GM12878 (cell line): ENCODE measurements at regions not wholly inside any gene's neighbourhood (a gene's known extent, or its start where the extent isn't known, plus 50 kb on each side); places are given as distances from the start of the nearest gene placed in this dataset.

Source experiments
- NRF1 ChIP-seq: conservative IDR thresholded peaks from 2 replicates; pipeline ENCODE4 v1.6.1; 2011; ENCODE audit warnings: mild to moderate bottlenecking, low read depth, low read length, improper control_type of control experiment
- ZNF24 ChIP-seq: fragments of 450-650 bp; IDR thresholded peaks from 2 replicates; pipeline ENCODE4 v1.6.1; 2017; ENCODE audit warnings: antibody characterized with exemption, mild to moderate bottlenecking

DNA sequence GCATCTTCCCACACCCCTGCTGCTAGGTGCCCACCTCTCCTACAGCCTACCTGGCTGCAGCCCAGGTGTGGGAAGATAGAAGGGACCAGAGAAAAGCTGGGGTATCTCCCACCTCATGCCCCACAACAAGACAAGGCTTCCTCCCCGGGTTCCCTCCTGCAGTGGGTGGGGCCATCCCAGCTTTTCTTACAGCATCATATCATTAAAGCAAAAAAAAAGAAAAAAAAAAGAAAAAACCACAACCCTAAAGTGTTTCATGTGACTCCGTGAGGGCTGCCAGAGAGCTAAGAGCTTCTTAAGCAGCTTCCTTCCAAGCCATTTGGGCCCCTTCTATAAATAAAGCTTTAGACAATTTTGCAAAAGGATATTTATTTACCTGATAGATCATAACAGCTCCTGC is 455.4 kb upstream of the TSHZ3 start:
- TF ChIP-seq NRF1 (no peak), ZNF24 (no peak)
